HG03354 (cell line): ENCODE measurements at regions not wholly inside any gene's neighbourhood (a gene's known extent, or its start where the extent isn't known, plus 50 kb on each side); places are given as distances from the start of the nearest gene placed in this dataset.

Experiments used
- ATAC-seq: cut with Tn5 transposase; IDR thresholded peaks from one replicate; pipeline ENCODE4 v1.9.1; 2021; ENCODE audit warnings: mild to moderate bottlenecking; ENCODE audit not compliant: unreplicated experiment, poor library complexity, severe bottlenecking

GRCh38 chr2:122138561-122138960 lies 383.1 kb downstream of the TSN start:
- no peak for ATAC-seq

- no peak for ATAC-seq
Measured at GRCh38 chr2:122139739-122140420, 384.4 kb downstream of the TSN start.

- ATAC-seq, result no peak
Measured at GRCh38 chr2:122144884-122145283, 389.4 kb downstream of the TSN start.

- ATAC-seq, result no peak
Measured at GRCh38 chr2:122145856-122146255, 390.4 kb downstream of the TSN start.

GRCh38 chr2:122148128-122148767 lies 392.8 kb downstream of the TSN start:
- ATAC-seq, result no peak

- no peak for ATAC-seq
Measured at GRCh38 chr2:122150524-122151280, 395.3 kb downstream of the TSN start.

GRCh38 chr2:122152571-122152970 lies 397.1 kb downstream of the TSN start:
- no peak for ATAC-seq

- no peak for ATAC-seq
Measured at GRCh38 chr2:122156176-122156890, 400.9 kb downstream of the TSN start.

- no peak for ATAC-seq
Measured at GRCh38 chr2:122157158-122157557, 401.7 kb downstream of the TSN start.

- no peak for ATAC-seq
Measured at GRCh38 chr2:122163617-122164016, 408.2 kb downstream of the TSN start.

- no peak for ATAC-seq
Measured at GRCh38 chr2:122164964-122165363, 409.5 kb downstream of the TSN start.

GRCh38 chr2:122166820-122167219 lies 411.4 kb downstream of the TSN start:
- no peak for ATAC-seq

GRCh38 chr2:122167515-122167914 lies 412.1 kb downstream of the TSN start:
- ATAC-seq, result no peak

- no peak for ATAC-seq
Measured at GRCh38 chr2:122168799-122169198, 413.3 kb downstream of the TSN start.

GRCh38 chr2:122172812-122173211 lies 417.4 kb downstream of the TSN start:
- ATAC-seq, result no peak

- no peak for ATAC-seq
Measured at GRCh38 chr2:122174061-122174460, 418.6 kb downstream of the TSN start.

- no peak for ATAC-seq
Measured at GRCh38 chr2:122179492-122180165, 424.2 kb downstream of the TSN start.

- ATAC-seq, result no peak
Measured at GRCh38 chr2:122180972-122181371, 425.5 kb downstream of the TSN start.

GRCh38 chr2:122182616-122183355 lies 427.3 kb downstream of the TSN start:
- ATAC-seq, result no peak
